Caco-2 (cell line): ENCODE measurements at regions not wholly inside any gene's neighbourhood (a gene's known extent, or its start where the extent isn't known, plus 50 kb on each side); places are given as distances from the start of the nearest gene placed in this dataset.

Experiments
- BruUV-seq: library from RNA; stranded (reverse); fragments of 400-500 nt; replicated peaks from 2 replicates; lab custom pipeline; 2021; lab: Mats Ljungman, UMichigan
- CTCF ChIA-PET: fragments of 300-600 bp; sonication (Branson Sonifier 250); formaldehyde crosslinking; loops from one replicate; lab custom pipeline; 2022; ENCODE audit warnings: antibody characterized with exemption; lab: Charles Lee
- POLR2A ChIA-PET: fragments of 300-600 bp; sonication (Branson Sonifier 250); formaldehyde crosslinking; loops from one replicate; lab custom pipeline; 2022; ENCODE audit warnings: antibody characterized with exemption; lab: Charles Lee
- DNase-seq, 2 experiments: peaks; one replicate each; pipeline versions ENCODE4 v3.0.0 to v3.0.0-alpha.2; 2020 to 2022
- H3K27me3 ChIP-seq: replicated peaks from 2 replicates; pipeline ENCODE4 v1.6.0; 2011; ENCODE audit warnings: low read length; ENCODE audit not compliant: control insufficient read depth, insufficient read depth
- H3K36me3 ChIP-seq: 2 replicates; pipeline ENCODE4 v1.5.1; 2011; ENCODE audit warnings: low read length; ENCODE audit not compliant: control insufficient read depth, insufficient read depth
- H3K4me1 ChIP-seq: fragments of 250-450 bp; sonication (Bioruptor Pico); 2 replicates; pipeline ENCODE4 v1.5.1; 2020; ENCODE audit warnings: mild to moderate bottlenecking
- H3K4me3 ChIP-seq: 2 replicates; pipeline ENCODE4 v1.5.1; 2011; ENCODE audit warnings: low read depth, mild to moderate bottlenecking, control low read depth, low read length
- H3K9me3 ChIP-seq: fragments of 250-450 bp; sonication (Bioruptor Pico); 2 replicates; pipeline ENCODE4 v1.5.1; 2020; ENCODE audit warnings: mild to moderate bottlenecking, moderate library complexity
- H3K27ac Mint-ChIP-seq: one replicate; pipeline ENCODE4 v1.8.0; 2022; ENCODE audit warnings: mixed read lengths; ENCODE audit not compliant: unreplicated experiment
- H3K27me3 Mint-ChIP-seq: one replicate; pipeline ENCODE4 v1.8.0; 2022; ENCODE audit warnings: mixed read lengths; ENCODE audit not compliant: insufficient read depth, unreplicated experiment
- H3K36me3 Mint-ChIP-seq: one replicate; pipeline ENCODE4 v1.8.0; 2022; ENCODE audit warnings: mild to moderate bottlenecking, mixed read lengths; ENCODE audit not compliant: insufficient read depth, unreplicated experiment
- H3K4me1 Mint-ChIP-seq: one replicate; pipeline ENCODE4 v1.8.0; 2022; ENCODE audit warnings: low read depth, mixed read lengths; ENCODE audit not compliant: unreplicated experiment
- H3K4me3 Mint-ChIP-seq: one replicate; pipeline ENCODE4 v1.8.0; 2022; ENCODE audit warnings: mild to moderate bottlenecking, moderate library complexity, mixed read lengths; ENCODE audit not compliant: unreplicated experiment
- H3K9me3 Mint-ChIP-seq: one replicate; pipeline ENCODE4 v1.8.0; 2022; ENCODE audit warnings: mixed read lengths; ENCODE audit not compliant: unreplicated experiment
- CTCF ChIP-seq, 2 experiments: fragments of 200-600 bp in 1 of 2; IDR thresholded peaks; 1 replicate in 1 of 2; 2 replicates in 1 of 2; pipeline versions ENCODE4 v1.5.1 to v1.8.0; 2011 to 2022; ENCODE audit warnings: antibody characterized with exemption in 1 of 2, control low read depth in 1 of 2, inconsistent platforms in 1 of 2, low read depth in 1 of 2, low read length in 1 of 2, mild to moderate bottlenecking in 1 of 2, moderate library complexity in 1 of 2; ENCODE audit not compliant: insufficient read depth in 1 of 2, severe bottlenecking in 1 of 2, unreplicated experiment in 1 of 2
- intact Hi-C: fragments of 100-400 bp; cut with micrococcal nuclease; formaldehyde crosslinking; loops from one replicate; pipeline ENCODE4 v1.10.0; 2022; ENCODE audit not compliant: unreplicated experiment

DNA sequence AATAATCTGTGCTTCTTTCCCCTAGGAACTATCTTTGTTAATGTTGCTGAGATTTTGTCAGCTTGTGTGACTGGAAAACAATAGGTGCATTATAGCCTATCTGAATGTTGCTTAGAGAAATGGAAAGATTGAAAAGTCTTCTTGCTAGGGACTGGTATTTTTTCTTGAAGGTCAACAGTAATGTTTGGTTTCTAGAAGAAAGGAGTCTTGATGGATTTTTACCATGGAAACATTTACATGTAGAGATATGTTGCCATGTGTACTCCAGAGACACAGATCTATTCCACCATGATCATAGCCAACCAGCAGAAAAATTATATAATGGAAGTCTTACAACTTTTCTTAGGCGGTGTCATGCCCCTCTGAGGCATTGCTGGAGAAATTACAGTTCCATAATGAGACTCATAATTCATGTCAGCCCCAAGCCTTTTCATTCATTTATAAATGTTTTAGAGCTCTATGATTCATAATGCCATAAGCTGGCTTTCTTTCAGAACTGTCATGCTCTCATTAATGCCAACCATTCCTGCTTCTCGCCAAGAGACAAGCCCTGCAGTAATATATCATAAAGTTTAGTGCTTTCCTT, 175.1 kb upstream of the PTPRZ1 start:
- Histone ChIP-seq H3K4me1 (no peaks in the 10 kb centered on the region), H3K36me3 (no peaks in the 10 kb centered on the region), H3K27me3 (no peaks in the 10 kb centered on the region), H3K9me3 (no peaks in the 10 kb centered on the region), H3K4me3 (no peak overlapping the region)
- intact Hi-C loops = no loop called here
- Mint-ChIP-seq H3K4me1 (no peaks in the 10 kb centered on the region), H3K27me3 (peaks cover 6% of the 10 kb centered on the region), H3K9me3 (no peaks in the 10 kb centered on the region), H3K36me3 (no peaks in the 10 kb centered on the region), H3K4me3 (no peak overlapping the region), H3K27ac (no peak overlapping the region)
- POLR2A ChIA-PET = no interaction called here
- DNase-seq = no peak
- no peak for TF ChIP-seq CTCF (IDR thresholded peaks at IDR 0.05; ENCODE audit: insufficient read depth in 1 of 2, low read depth in 1 of 2, low read length in 1 of 2, severe bottlenecking in 1 of 2, unreplicated experiment in 1 of 2)
- CTCF ChIA-PET = no interaction called here
- no TSS peak for BruUV-seq

- Histone ChIP-seq H3K4me1 (no peaks in the 10 kb centered on the region), H3K27me3 (no peaks in the 10 kb centered on the region), H3K36me3 (no peaks in the 10 kb centered on the region), H3K9me3 (no peaks in the 10 kb centered on the region), H3K4me3 (no peak overlapping the region)
- peaks cover 6% of the 10 kb centered on the region for H3K27me3 Mint-ChIP-seq
- no peak for DNase-seq
- CTCF ChIA-PET = no interaction called here
- no peaks in the 10 kb centered on the region for H3K36me3 Mint-ChIP-seq
- no peak overlapping the region for H3K4me3 Mint-ChIP-seq
- no TSS peak for BruUV-seq
- TF ChIP-seq CTCF (IDR thresholded peaks at IDR 0.05; ENCODE audit: insufficient read depth in 1 of 2, low read depth in 1 of 2, low read length in 1 of 2, severe bottlenecking in 1 of 2, unreplicated experiment in 1 of 2) = no peak
- intact Hi-C loops = no loop called here
- no peaks in the 10 kb centered on the region for H3K4me1 Mint-ChIP-seq
- POLR2A ChIA-PET = no interaction called here
- no peaks in the 10 kb centered on the region for H3K9me3 Mint-ChIP-seq
- H3K27ac Mint-ChIP-seq = no peak overlapping the region
These were observed 176.0 kb upstream of the PTPRZ1 start for GRCh38 chr7:121696954-121697353.

GRCh38 chr7:121689749-121690148, 183.2 kb upstream of the PTPRZ1 start:
- BruUV-seq = no TSS peak
- intact Hi-C loops = no loop called here
- CTCF ChIA-PET = no interaction called here

More at GRCh38 chr7:121689749-121690148, 183.2 kb upstream of the PTPRZ1 start:
- Histone ChIP-seq H3K4me3 (no peak overlapping the region), H3K36me3 (no peaks in the 10 kb centered on the region), H3K27me3 (no peaks in the 10 kb centered on the region), H3K4me1 (no peaks in the 10 kb centered on the region), H3K9me3 (no peaks in the 10 kb centered on the region)
- Mint-ChIP-seq H3K36me3 (no peaks in the 10 kb centered on the region), H3K27me3 (no peaks in the 10 kb centered on the region), H3K27ac (no peak overlapping the region), H3K4me3 (no peak overlapping the region), H3K4me1 (no peaks in the 10 kb centered on the region), H3K9me3 (no peaks in the 10 kb centered on the region)
- POLR2A ChIA-PET = no interaction called here
- DNase-seq = no peak
- no peak for TF ChIP-seq CTCF (IDR thresholded peaks at IDR 0.05; ENCODE audit: insufficient read depth in 1 of 2, low read depth in 1 of 2, low read length in 1 of 2, severe bottlenecking in 1 of 2, unreplicated experiment in 1 of 2)
